HG03066 (cell line): ENCODE measurements at regions not wholly inside any gene's neighbourhood (a gene's known extent, or its start where the extent isn't known, plus 50 kb on each side); places are given as distances from the start of the nearest gene placed in this dataset.
"Not testable (repeated sequence)": the region's sequence is repeated elsewhere in the genome, so short reads cannot be mapped to it uniquely, and the experiment has no call there.

ENCODE experiments used
- ATAC-seq: cut with Tn5 transposase; IDR thresholded peaks from one replicate; pipeline ENCODE4 v1.9.1; 2021; ENCODE audit warnings: low read depth; ENCODE audit not compliant: unreplicated experiment

GRCh38 chr1:57623791-57624538 is 200.1 kb upstream of the DAB1 start:
- no peak for ATAC-seq

- no peak for ATAC-seq
These were observed 199.4 kb upstream of the DAB1 start for GRCh38 chr1:57623039-57623790.

- ATAC-seq = no peak
These were observed 197.9 kb upstream of the DAB1 start for GRCh38 chr1:57621776-57622175.

GRCh38 chr1:57620605-57621004 is 196.7 kb upstream of the DAB1 start:
- ATAC-seq = no peak

GRCh38 chr1:57616921-57617320 is 193.1 kb upstream of the DAB1 start:
- no peak for ATAC-seq

- no peak for ATAC-seq
These were observed 192.1 kb upstream of the DAB1 start for GRCh38 chr1:57615956-57616355.

- ATAC-seq = no peak
These were observed 189.0 kb upstream of the DAB1 start for GRCh38 chr1:57612833-57613232.

- no peak for ATAC-seq
These were observed 182.1 kb upstream of the DAB1 start for GRCh38 chr1:57605933-57606332.

GRCh38 chr1:57603696-57604095 is 179.8 kb upstream of the DAB1 start:
- ATAC-seq = no peak

- no peak for ATAC-seq
These were observed 176.6 kb upstream of the DAB1 start for GRCh38 chr1:57600424-57600823.

- ATAC-seq = no peak
These were observed 175.6 kb upstream of the DAB1 start for GRCh38 chr1:57599236-57599994.

- ATAC-seq = no peak
These were observed 173.2 kb upstream of the DAB1 start for GRCh38 chr1:57597036-57597435.

- ATAC-seq = no peak
These were observed 170.1 kb upstream of the DAB1 start for GRCh38 chr1:57594002-57594401.

- no peak for ATAC-seq
These were observed 168.0 kb upstream of the DAB1 start for GRCh38 chr1:57591842-57592241.

- ATAC-seq = no peak
These were observed 167.1 kb upstream of the DAB1 start for GRCh38 chr1:57590978-57591377.

GRCh38 chr1:57586842-57587241 is 163.0 kb upstream of the DAB1 start:
- no peak for ATAC-seq

- no peak for ATAC-seq
These were observed 154.8 kb upstream of the DAB1 start for GRCh38 chr1:57578680-57579079.

GRCh38 chr1:57578099-57578498 is 154.2 kb upstream of the DAB1 start:
- ATAC-seq = no peak

GRCh38 chr1:57576756-57577155 is 152.9 kb upstream of the DAB1 start:
- ATAC-seq = no peak

GRCh38 chr1:57572016-57572415 is 148.2 kb upstream of the DAB1 start:
- ATAC-seq = no peak

- not testable (repeated sequence) for ATAC-seq
These were observed 134.2 kb upstream of the DAB1 start for GRCh38 chr1:57558066-57558465.
